ENCODE measurements at regions not wholly inside any gene's neighbourhood (a gene's known extent, or its start where the extent isn't known, plus 50 kb on each side); places are given as distances from the start of the nearest gene placed in this dataset.
"Not testable (repeated sequence)": the region's sequence is repeated elsewhere in the genome, so short reads cannot be mapped to it uniquely, and the experiment has no call there.

GRCh38 chrY:4878549-4878948, 121.5 kb upstream of the PCDH11Y start:
- DNase-seq (ENCODE audit: low spot score); H3K27ac Mint-ChIP-seq; H3K27me3 Mint-ChIP-seq (ENCODE audit: low read depth); H3K4me1 Mint-ChIP-seq; CTCF ChIA-PET; POLR2A ChIA-PET; H3K4me3 Mint-ChIP-seq; H3K9me3 Mint-ChIP-seq; H3K36me3 Mint-ChIP-seq: not testable (repeated sequence)
- ATAC-seq: peak; percentile 48; the same call in 1 of the 2 replicates

Measured in WTC11 (cell line).